ENCODE measurements at regions not wholly inside any gene's neighbourhood (a gene's known extent, or its start where the extent isn't known, plus 50 kb on each side); places are given as distances from the start of the nearest gene placed in this dataset.

DNA sequence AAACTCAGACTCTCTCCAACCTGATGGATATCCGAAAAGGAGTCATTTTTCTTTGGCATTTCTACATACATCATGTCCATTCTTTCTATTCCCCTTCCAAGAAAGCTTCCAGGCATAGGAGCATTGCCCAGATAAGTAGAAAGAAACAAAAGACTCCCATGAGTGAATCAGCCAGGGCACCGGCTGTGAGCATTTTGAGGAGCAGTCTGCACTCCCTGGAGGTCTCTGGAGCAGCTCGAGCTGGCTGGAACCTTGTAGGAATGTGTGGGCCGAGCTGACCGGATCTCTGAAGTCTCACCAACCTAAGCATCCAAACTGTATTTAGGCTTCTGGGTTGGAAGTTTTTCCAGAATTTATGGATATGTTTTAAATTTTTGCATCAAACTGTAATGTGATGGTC is 161.4 kb upstream of the TRPC7 start:
- H3K79me1 ChIP-seq (ENCODE audit: low read depth in 1 of 2, low read length in 2 of 2), result no peaks in the 10 kb centered on the region
- H2BK20ac ChIP-seq (ENCODE audit: low read depth, low read length), result no peak overlapping the region
- POLR2A ChIA-PET (ENCODE audit: unreplicated experiment), result no interaction called here
- no peak overlapping the region for H3K4me3 ChIP-seq (ENCODE audit: insufficient read depth, low read depth, low read length)
- H3K27me3 ChIP-seq (ENCODE audit: control insufficient read depth, insufficient read depth, low read length), result no peaks in the 10 kb centered on the region
- H2BK120ac ChIP-seq (ENCODE audit: low read depth, low read length), result no peak overlapping the region
- no peaks in the 10 kb centered on the region for H3K4me1 ChIP-seq (ENCODE audit: control insufficient read depth, insufficient read depth, low read length)
- TF ChIP-seq FOS (IDR thresholded peaks at IDR 0.05; ENCODE audit: low read depth, low read length) (no peak), BHLHE40 (IDR thresholded peaks at IDR 0.05; ENCODE audit: low read depth, low read length) (no peak), NFE2L2 (IDR thresholded peaks at IDR 0.05; ENCODE audit: low read depth, low read length) (no peak), POLR2A (IDR thresholded peaks at IDR 0.05; ENCODE audit: low read depth, low read length) (no peak), RFX5 (IDR thresholded peaks at IDR 0.05; ENCODE audit: low read depth, low read length) (no peak), SMC3 (IDR thresholded peaks at IDR 0.05; ENCODE audit: low read depth, low read length) (no peak), CHD1 (IDR thresholded peaks at IDR 0.05; ENCODE audit: low read depth, low read length) (no peak), RCOR1 (IDR thresholded peaks at IDR 0.05; ENCODE audit: insufficient replicate concordance, low read length) (no peak), MXI1 (IDR thresholded peaks at IDR 0.05; ENCODE audit: borderline replicate concordance, low read depth, low read length) (no peak), MAFK (IDR thresholded peaks at IDR 0.05; ENCODE audit: low read depth, low read length) (no peak), RAD21 (IDR thresholded peaks at IDR 0.05; ENCODE audit: low read length) (no peak), CEBPB (IDR thresholded peaks at IDR 0.05; ENCODE audit: low read depth, low read length) (no peak), MAZ (IDR thresholded peaks at IDR 0.05; ENCODE audit: borderline replicate concordance, low read depth, low read length) (no peak)
- TF ChIP-seq, protein P1, sequence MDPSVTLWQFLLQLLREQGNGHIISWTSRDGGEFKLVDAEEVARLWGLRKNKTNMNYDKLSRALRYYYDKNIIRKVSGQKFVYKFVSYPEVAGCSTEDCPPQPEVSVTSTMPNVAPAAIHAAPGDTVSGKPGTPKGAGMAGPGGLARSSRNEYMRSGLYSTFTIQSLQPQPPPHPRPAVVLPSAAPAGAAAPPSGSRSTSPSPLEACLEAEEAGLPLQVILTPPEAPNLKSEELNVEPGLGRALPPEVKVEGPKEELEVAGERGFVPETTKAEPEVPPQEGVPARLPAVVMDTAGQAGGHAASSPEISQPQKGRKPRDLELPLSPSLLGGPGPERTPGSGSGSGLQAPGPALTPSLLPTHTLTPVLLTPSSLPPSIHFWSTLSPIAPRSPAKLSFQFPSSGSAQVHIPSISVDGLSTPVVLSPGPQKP (IDR thresholded peaks at IDR 0.05; ENCODE audit: borderline replicate concordance, low read depth, low read length), result no peak
- TF ChIP-seq, protein P2, sequence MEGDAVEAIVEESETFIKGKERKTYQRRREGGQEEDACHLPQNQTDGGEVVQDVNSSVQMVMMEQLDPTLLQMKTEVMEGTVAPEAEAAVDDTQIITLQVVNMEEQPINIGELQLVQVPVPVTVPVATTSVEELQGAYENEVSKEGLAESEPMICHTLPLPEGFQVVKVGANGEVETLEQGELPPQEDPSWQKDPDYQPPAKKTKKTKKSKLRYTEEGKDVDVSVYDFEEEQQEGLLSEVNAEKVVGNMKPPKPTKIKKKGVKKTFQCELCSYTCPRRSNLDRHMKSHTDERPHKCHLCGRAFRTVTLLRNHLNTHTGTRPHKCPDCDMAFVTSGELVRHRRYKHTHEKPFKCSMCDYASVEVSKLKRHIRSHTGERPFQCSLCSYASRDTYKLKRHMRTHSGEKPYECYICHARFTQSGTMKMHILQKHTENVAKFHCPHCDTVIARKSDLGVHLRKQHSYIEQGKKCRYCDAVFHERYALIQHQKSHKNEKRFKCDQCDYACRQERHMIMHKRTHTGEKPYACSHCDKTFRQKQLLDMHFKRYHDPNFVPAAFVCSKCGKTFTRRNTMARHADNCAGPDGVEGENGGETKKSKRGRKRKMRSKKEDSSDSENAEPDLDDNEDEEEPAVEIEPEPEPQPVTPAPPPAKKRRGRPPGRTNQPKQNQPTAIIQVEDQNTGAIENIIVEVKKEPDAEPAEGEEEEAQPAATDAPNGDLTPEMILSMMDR (conservative IDR thresholded peaks at IDR 0.05; ENCODE audit: low read depth, low read length), result no peak
- TF ChIP-seq, protein P3, sequence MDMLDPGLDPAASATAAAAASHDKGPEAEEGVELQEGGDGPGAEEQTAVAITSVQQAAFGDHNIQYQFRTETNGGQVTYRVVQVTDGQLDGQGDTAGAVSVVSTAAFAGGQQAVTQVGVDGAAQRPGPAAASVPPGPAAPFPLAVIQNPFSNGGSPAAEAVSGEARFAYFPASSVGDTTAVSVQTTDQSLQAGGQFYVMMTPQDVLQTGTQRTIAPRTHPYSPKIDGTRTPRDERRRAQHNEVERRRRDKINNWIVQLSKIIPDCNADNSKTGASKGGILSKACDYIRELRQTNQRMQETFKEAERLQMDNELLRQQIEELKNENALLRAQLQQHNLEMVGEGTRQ (IDR thresholded peaks at IDR 0.05; ENCODE audit: low read depth, low read length), result no peak
- H4K8ac ChIP-seq (ENCODE audit: low read depth in 2 of 2, low read length in 2 of 2), result no peak overlapping the region
- H3K27ac ChIP-seq (ENCODE audit: insufficient read depth, low read length), result no peak overlapping the region
- H3K14ac ChIP-seq (replicated peaks; ENCODE audit: low read depth, low read length), result no peak overlapping the region
- H2AK9ac ChIP-seq (replicated peaks; ENCODE audit: low read depth, low read length, poor library complexity), result no peak overlapping the region
- H4K20me1 ChIP-seq (ENCODE audit: insufficient read depth, low read length), result no peaks in the 10 kb centered on the region
- in situ Hi-C loops (cut with MboI; ENCODE audit: low sequenced_read_pairs) (no loop called here), dilution Hi-C loops (cut with HindIII; ENCODE audit: low sequenced_read_pairs, unreplicated experiment) (no loop called here), intact Hi-C loops (cut with micrococcal nuclease) (no loop called here)
- H3K9ac ChIP-seq (ENCODE audit: low read depth, low read length), result no peak overlapping the region
- no peak overlapping the region for H2BK15ac ChIP-seq (ENCODE audit: low read depth, low read length)
- DNase-seq, result no peak
- no peak overlapping the region for H2AK5ac ChIP-seq (ENCODE audit: low read depth, low read length)
- no peaks in the 10 kb centered on the region for H3K36me3 ChIP-seq (ENCODE audit: control insufficient read depth, insufficient read depth, low read length)
- CTCF ChIA-PET, result no interaction called here
- WGBS, 2 experiments (ENCODE audit: extremely low coverage in 2 of 2, insufficient read length in 1 of 2), result no CpG with 5 or more reads among the region's 5 CpGs
- H3K9me3 ChIP-seq (ENCODE audit: control insufficient read depth, insufficient read depth, low read length), result no peaks in the 10 kb centered on the region; the same call in 1 of the 2 replicates
- no peak overlapping the region for H3K23ac ChIP-seq (ENCODE audit: low read depth, low read length)
- no peak for ATAC-seq (ENCODE audit: low read depth)
- no peak overlapping the region for H3K4ac ChIP-seq (ENCODE audit: low read depth, low read length)
- H4K91ac ChIP-seq (ENCODE audit: insufficient read depth, low read depth, low read length), result no peak overlapping the region
- no peaks in the 10 kb centered on the region for H3K9me1 ChIP-seq (ENCODE audit: insufficient read depth, low read length)
- no TSS peak for BruUV-seq (replicated peaks)
- no peak overlapping the region for H3K56ac ChIP-seq (ENCODE audit: extremely low read depth, insufficient read depth, low read length)
- H4K5ac ChIP-seq (ENCODE audit: low read depth, low read length), result no peak overlapping the region
- no peak overlapping the region for H2AFZ ChIP-seq (replicated peaks; ENCODE audit: low read length, poor library complexity)
- no peak overlapping the region for H3K18ac ChIP-seq (ENCODE audit: low read depth, low read length)
- no peak overlapping the region for H2BK5ac ChIP-seq (ENCODE audit: low read depth, low read length, poor library complexity, severe bottlenecking)
- H3K4me2 ChIP-seq (ENCODE audit: low read depth, low read length), result no peak overlapping the region

Measured in IMR-90 (cell line).